A172 (cell line): ENCODE measurements at regions not wholly inside any gene's neighbourhood (a gene's known extent, or its start where the extent isn't known, plus 50 kb on each side); places are given as distances from the start of the nearest gene placed in this dataset.
"Not testable (repeated sequence)": the region's sequence is repeated elsewhere in the genome, so short reads cannot be mapped to it uniquely, and the experiment has no call there.

ENCODE experiments used
- DNase-seq: peaks from one replicate; pipeline ENCODE4 v3.0.0-alpha.2; 2015; ENCODE audit warnings: low spot score

DNA sequence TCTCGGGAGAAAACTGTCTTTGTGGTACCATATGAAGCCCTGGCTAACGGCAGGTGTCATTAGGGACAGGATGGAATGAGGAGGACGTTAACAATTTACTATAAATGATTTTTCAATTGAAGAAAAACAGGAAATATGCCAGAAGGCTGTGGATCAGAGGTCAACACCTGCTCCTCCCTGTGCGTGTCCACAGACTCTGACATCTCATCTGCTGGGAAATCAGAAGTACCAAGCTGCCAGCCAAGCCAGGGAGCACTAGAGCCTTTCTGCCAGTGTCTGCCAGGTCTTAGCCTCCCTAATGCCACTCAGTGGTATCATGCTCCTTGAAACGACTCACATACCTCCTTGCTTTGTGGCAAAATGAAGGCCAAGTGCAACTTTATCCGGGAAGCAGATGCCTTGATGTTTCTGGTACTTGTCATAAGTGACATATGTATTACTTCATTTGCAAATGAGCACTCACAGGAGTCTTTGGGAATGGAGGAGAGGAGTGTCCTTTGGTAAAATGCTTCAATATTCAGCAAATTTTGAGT lies 541.1 kb downstream of the SATB2 start:
- no peak for DNase-seq

DNA sequence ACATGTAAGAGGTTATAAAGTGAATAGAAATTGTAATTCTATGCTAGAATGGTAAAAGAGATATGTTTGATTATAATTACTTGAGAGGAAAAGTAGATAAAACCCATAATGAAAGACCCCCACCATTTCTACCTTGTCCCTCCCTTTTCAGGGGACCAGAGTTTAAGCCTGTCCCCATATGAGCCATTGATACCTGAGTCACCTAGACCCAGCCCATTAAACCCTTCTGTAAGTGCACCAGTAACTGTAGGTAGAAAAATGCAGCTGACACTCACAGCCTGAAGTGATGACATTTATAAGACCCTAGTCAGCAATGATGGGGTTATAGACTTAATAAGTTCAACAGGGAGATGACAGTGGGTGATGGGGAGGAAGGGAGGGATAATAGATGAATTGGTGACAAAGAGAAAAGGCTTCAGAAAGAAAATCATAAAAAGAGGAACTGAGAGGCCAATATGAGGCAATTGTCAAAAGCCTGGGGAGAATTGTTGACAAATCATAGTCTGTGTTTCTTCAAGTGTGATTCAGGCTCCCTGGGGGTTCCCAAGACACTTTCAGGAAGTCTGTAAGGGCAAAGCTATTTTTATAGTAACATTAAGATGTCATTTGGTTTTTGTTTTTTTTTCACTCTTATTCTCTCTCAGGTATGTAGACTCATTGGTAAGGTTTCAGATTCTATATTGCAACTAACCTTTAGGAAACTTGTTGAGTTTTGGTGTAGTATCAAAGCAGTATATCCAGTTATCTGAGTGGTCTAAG lies 544.2 kb downstream of the SATB2 start:
- DNase-seq: no peak

DNA sequence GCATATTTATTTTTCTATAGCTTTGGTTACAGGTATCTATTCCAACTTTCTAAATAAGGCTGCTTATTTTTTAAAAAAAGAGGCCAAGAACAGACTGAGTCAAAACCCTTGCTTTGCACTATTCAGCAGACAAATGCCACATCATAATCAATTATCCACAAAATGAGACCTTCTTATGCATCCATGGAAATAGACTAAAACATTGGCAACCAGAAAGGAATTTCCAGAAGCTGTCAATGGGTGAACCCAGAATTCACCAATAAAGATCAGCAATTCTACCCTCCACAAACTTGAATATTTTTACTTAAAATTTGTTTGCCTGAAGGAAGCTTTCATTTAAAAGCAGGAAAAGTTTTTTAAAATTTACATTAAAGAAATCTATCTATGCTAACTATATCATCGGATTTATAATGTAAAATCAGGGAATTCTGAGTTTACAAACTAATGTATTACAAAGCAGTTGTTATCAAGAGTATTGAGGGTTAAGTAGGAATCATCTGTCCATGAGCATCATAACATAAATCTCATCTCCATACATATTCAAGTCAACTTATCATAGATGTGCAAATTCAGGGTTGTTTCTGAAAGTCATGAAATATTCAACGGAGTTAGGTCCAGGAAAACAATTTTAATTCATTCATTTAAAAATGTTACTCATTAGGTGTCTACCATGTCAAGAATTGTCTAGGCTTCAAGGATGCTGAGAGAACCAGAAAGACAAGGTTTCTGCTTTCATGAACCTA lies 548.0 kb downstream of the SATB2 start:
- no peak for DNase-seq

DNA sequence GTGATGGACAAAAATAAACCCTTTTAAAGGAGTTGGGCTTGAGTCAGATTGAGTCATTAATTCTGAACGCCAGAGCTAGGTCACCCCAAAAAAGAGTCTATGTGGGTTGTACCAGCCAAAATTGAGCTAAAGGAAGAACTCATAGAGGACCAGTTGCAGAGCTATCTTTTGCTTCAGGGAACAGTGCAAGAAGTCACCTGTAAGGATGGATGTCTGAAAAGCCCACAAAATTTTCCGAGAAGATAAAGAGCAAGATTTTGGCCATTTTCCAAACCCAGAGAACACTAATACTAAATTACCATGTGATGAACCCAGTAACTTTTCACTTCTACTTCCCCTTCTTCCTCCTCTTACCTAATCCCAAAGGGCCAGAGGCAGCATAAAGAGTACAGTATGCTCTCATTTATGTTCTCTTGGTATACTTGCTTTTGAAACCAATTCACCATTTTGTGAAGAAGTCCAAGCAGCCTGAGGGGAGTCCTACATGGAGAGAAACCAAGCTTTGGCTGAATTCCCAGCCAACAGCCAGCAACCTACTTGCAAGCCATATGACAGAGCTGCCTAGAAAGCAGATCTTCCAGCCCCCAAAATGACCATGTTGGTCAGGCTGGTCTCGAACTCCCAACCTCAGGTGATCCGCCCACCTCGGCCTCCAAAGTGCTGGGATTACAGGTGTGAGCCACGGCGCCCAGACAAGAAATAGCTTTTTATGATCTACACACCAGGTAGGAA lies 551.7 kb downstream of the SATB2 start:
- no peak for DNase-seq

DNA sequence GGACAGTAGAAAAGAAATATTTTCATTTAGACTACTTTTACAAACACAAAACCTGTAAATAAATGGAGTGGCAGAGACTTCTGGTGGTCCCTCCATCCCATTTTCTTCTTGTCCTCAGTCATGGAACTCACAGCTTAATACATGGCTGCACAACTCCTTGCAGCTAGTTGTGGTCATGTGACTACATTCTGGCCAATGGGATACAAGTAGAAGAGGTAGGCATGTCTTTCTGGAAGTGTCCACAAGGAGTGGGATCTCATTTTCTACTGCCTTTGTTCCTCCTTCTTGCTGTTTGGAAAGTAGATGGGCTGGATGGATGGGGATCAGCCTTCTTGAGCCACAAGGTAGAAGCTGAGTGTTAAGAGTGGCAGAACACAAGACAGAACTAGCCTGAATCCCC lies 555.8 kb downstream of the SATB2 start:
- no peak for DNase-seq

DNA sequence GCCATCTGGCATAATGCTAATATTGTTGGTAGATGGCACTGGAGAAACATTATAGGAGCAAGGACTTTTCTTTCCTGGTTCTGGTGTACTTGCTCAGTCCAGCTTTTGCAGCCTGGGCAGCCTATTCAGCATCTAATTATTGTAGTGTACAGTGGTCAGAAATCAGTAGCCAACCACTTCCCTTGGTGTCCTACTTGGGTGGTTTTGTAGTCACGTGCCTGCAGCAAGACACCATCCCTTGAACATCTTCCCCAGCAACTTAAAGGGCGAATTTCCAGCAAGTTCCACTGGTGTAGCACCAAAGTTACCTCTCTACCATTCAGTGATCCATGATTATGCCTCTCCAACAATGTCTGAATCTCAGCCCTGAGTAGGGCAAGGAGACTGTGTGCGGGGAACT lies 557.6 kb downstream of the SATB2 start:
- DNase-seq: no peak

GRCh38 chr2:198890490-198890889 lies 567.2 kb downstream of the SATB2 start:
- DNase-seq: no peak

- no peak for DNase-seq
Observed at GRCh38 chr2:198883604-198884003, 574.1 kb downstream of the SATB2 start.

DNA sequence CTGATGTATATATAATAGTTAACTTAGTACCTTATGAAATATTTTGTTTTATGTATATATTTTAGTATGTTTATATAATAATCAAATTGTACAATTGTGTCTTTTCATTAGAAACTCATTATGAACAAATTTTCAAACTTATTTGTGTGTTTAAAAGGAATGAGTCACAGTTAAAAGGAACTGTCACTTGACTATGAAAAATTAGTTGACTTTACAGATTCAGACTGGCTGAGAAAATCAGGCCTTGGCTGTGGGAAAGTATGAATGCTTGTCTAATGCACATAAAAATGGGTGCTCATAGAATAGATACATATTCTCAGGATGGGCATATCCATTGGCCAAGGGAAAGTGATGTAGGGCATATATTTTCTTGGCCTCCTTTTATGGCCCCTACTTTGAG lies 576.8 kb downstream of the SATB2 start:
- peak; percentile 40 for DNase-seq

DNA sequence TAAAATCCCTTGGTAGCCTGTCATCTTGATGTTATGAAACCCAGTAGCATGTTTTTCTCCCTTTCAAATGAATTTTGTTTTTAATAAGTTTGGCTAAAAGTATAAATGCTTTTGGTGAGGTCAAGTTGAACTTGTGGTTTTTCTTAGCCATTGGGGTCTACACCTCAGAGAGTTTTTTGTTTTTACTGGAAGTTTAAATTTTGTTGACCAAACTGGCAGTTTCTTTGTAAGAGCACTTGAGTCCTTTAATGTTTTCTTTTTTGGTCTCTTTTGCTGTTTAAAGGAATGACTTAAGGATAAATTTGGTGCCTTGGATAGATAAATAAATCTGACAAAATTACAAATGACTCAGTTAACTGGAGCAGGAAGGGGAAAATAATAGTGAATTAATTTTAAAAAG lies 577.3 kb downstream of the SATB2 start:
- no peak for DNase-seq

- no peak for DNase-seq
Observed at GRCh38 chr2:198874472-198874858, 583.3 kb downstream of the SATB2 start.

DNA sequence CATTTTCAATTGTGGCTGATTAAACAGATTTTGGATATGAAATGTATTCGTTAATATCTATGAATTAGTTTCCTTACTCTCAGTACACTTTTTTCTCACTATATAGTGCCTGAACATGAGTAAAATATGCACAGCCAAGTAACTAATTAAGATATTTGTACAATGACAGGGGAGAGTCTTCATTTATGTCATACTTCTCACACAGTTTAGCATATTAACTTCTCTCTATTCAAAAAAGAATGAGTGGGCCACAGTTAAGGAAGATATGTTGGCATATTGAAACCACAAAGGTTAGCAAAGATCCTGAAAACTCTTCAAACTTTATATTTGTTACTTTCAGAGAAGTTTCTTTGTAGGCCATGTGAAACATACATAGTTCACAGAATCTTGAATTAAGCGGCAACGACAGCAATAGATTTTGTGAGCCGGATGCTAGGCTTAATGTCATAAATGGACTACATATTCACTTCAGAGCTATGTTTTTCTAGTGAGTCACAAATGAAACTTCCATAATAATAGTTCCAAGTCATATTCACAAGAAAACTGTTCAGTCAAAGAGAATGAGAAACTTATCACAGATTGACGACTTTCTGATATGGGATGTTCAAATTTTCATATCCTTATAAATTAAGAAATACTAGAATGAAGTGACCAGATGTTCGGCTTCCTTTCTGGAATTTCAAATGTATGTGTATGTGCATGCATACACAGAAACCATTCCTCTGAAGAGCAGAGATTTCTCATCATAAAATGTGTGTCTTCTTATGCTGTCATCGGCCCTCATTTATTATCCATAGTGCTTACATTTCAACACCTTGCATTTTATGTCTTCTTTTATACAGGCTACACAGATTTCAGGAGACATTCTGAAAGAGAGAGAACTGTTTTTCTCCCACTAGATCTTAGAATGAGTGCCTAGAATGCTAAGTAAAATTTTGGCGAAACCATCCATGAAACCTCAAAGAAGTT lies 584.0 kb downstream of the SATB2 start:
- DNase-seq: peak; percentile 58

DNA sequence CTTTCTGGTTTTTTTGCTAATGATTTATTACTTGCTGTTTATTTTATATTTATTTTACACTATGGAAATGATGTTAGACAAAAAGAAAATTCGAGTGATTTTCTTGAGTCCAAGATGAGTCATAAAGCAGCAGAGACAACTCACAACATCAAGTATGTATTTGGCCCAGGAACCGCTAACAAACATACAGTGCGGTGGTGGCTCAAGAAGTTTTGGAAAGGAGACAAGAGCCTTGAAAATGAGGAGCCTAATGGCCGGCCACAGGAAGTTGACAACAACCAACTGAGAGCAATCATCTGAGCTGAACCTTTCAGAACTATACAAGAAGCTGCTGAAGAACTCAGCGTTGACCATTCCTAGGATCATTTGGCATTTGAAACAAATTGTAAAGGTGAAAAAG lies 594.1 kb downstream of the SATB2 start:
- DNase-seq: no peak

DNA sequence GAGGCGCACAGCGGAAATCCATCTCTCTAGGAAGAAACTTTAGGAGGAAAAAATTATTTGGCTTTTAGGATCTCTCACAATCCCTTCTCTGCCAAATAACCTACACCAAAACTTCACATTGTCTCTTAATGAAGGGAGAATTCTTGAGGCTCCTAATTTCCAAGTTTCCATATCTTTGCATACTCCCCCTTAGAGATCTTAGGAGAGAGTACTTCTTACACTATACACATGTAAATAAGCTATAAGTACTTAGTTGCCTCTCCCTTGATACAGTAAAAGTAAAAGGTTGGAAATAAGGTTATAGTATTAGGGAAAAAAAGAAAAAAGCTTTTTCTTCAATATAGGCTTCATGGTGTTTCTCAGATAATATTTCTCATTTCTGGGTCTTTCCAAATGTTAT lies 596.7 kb downstream of the SATB2 start:
- DNase-seq: no peak

GRCh38 chr2:198857246-198857645 lies 600.5 kb downstream of the SATB2 start:
- DNase-seq: no peak

- DNase-seq: not testable (repeated sequence)
Observed at GRCh38 chr2:198855746-198856145, 602.0 kb downstream of the SATB2 start.

- DNase-seq: no peak
Observed at GRCh38 chr2:198852248-198852647, 605.5 kb downstream of the SATB2 start.

DNA sequence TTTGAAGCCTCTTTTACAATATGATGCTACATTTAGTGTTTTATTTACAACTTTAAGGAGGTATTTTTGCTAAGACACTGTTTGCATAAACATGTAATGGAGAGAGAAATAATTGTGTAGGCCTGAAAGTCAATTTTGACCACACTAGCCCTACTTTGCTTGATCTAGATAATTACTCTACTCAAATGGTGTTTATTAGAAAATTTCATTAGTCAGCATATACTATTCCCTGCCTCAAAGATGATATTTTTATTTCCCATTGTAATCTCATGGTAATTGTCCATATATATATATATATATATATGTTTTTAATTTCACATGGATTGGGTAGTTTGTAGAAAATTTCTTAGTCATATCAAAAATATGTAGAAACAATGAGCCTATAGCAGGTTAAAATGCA lies 632.2 kb downstream of the SATB2 start:
- DNase-seq: no peak

- DNase-seq: no peak
Observed at GRCh38 chr2:198817536-198817935, 640.2 kb downstream of the SATB2 start.

DNA sequence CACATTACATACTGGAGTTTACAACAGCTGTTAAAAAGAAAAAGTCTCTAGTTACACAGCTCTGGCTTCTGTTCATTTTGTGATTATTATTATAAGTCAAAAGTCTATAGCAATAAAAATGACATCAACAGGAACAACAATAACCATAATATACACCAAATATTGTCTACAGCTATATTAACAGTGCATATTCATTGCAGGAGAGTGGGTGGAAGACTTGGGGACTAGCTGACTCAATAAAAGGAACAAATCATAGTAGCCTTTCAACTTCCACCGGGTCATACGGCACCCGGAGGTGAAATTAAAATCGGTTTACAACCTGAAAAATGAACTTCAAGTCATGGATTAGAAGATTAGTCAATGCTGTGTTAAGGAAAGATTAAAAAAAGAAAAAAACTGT lies 642.1 kb downstream of the SATB2 start:
- no peak for DNase-seq

- no peak for DNase-seq
Observed at GRCh38 chr2:198811198-198811597, 646.5 kb downstream of the SATB2 start.
